D721Med (cell line): ENCODE measurements at regions not wholly inside any gene's neighbourhood (a gene's known extent, or its start where the extent isn't known, plus 50 kb on each side); places are given as distances from the start of the nearest gene placed in this dataset.
"Not testable (repeated sequence)": the region's sequence is repeated elsewhere in the genome, so short reads cannot be mapped to it uniquely, and the experiment has no call there.

ENCODE experiments used
- DNase-seq: peaks from one replicate; pipeline ENCODE4 v3.0.0; 2011; ENCODE audit warnings: low spot score; ENCODE audit not compliant: insufficient read length
- FAIRE-seq: peaks from 2 replicates; lab custom pipeline; 2011; peaks lifted over from hg19 to GRCh38; lab: Jason Lieb, UNC
- CTCF ChIP-seq: IDR thresholded peaks from 2 replicates; pipeline ENCODE4 v1.5.1; 2012; ENCODE audit warnings: mild to moderate bottlenecking, control low read depth; ENCODE audit not compliant: insufficient read depth; ENCODE audit errors: missing control alignments

- TF ChIP-seq CTCF = no peak
- no peak for DNase-seq
- no peak for FAIRE-seq
Measured at GRCh38 chr6:121540210-121540609, 104.8 kb downstream of the GJA1 start.

- FAIRE-seq = no peak
- no peak for TF ChIP-seq CTCF
- DNase-seq = no peak
Measured at GRCh38 chr6:121544691-121545090, 109.2 kb downstream of the GJA1 start.

GRCh38 chr6:121548131-121548530 is 112.7 kb downstream of the GJA1 start:
- DNase-seq (no peak), FAIRE-seq (no peak)
- no peak for TF ChIP-seq CTCF

GRCh38 chr6:121549736-121550135 is 114.3 kb downstream of the GJA1 start:
- FAIRE-seq (no peak), DNase-seq (no peak)
- no peak for TF ChIP-seq CTCF

- no peak for TF ChIP-seq CTCF
- FAIRE-seq = no peak
- DNase-seq = no peak
Measured at GRCh38 chr6:121550491-121551010, 115.1 kb downstream of the GJA1 start.

GRCh38 chr6:121555201-121555600 is 119.8 kb downstream of the GJA1 start:
- no peak for FAIRE-seq
- TF ChIP-seq CTCF = no peak
- no peak for DNase-seq

- DNase-seq, FAIRE-seq: not testable (repeated sequence)
Measured at GRCh38 chr6:121556149-121556548, 120.7 kb downstream of the GJA1 start.
